ENCODE measurements at regions not wholly inside any gene's neighbourhood (a gene's known extent, or its start where the extent isn't known, plus 50 kb on each side); places are given as distances from the start of the nearest gene placed in this dataset.

DNA sequence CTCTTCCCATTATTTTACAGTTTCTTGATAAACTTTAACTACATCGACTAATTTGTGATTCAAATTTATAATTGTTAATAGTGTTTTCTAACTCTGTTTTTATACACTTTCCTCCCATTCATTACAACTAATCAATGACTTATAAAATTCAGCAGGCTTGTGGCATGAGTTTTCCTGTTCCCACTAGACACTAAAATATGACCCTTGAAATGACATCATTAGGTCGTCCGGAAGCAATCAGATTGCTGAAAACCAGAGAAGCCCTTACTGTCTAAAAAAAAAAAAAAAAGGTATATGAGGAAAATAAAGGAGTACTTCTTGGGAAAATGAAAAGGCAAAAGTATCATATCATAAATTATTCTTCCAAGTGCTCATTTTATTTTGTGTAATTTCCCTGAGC is 553.7 kb downstream of the ZNF608 start:
- Histone ChIP-seq H3K9me3 (ENCODE audit: insufficient read depth in 2 of 2, low read depth in 1 of 2, low read length in 1 of 2) (no peaks in the 10 kb centered on the region), H3K23ac (ENCODE audit: insufficient read length) (no peak overlapping the region), H2BK20ac (ENCODE audit: low read length) (no peak overlapping the region), H3K4me1 (replicated peaks in 1 of 4; ENCODE audit: control insufficient read depth in 3 of 4, insufficient read depth in 4 of 4, low read length in 3 of 4) (no peaks in the 10 kb centered on the region; a peak in 1 of 7 replicates), H3K4ac (replicated peaks; ENCODE audit: insufficient read length, low read depth, low read length) (no peak overlapping the region), H2AK5ac (ENCODE audit: low read depth, low read length) (no peak overlapping the region), H4K5ac (ENCODE audit: insufficient read length, low read depth, low read length) (no peak overlapping the region), H3K27me3 (replicated peaks in 1 of 4; ENCODE audit: control insufficient read depth in 3 of 4, extremely low read depth in 1 of 4, insufficient read depth in 3 of 4, low read length in 3 of 4) (no peaks in the 10 kb centered on the region), H3K4me2 (ENCODE audit: insufficient read depth in 1 of 2, low read depth in 2 of 2, low read length in 2 of 2) (no peak overlapping the region), H3K4me3 (ENCODE audit: extremely low read depth in 1 of 4, insufficient read depth in 2 of 4, low read depth in 3 of 4, low read length in 4 of 4) (no peak overlapping the region), H4K20me1 (replicated peaks in 1 of 2; ENCODE audit: control insufficient read depth in 1 of 2, insufficient read depth in 2 of 2, low read length in 2 of 2) (no peaks in the 10 kb centered on the region), H3K18ac (ENCODE audit: extremely low read depth, low read length) (no peak overlapping the region), H3K79me1 (ENCODE audit: low read depth, low read length) (no peaks in the 10 kb centered on the region), H3K56ac (replicated peaks; ENCODE audit: insufficient read length, low read depth, low read length) (no peak overlapping the region), H2BK12ac (ENCODE audit: low read depth, low read length) (no peak overlapping the region), H3K23me2 (ENCODE audit: low read depth, low read length) (no peaks in the 10 kb centered on the region), H3K9ac (replicated peaks in 1 of 4; ENCODE audit: extremely low read depth in 1 of 4, low read depth in 3 of 4, low read length in 3 of 4) (no peak overlapping the region), H3K27ac (ENCODE audit: low read depth, low read length) (no peak overlapping the region), H2BK5ac (ENCODE audit: low read depth, low read length) (no peak overlapping the region), H2AFZ (ENCODE audit: low read length) (no peak overlapping the region), H3K79me2 (ENCODE audit: control insufficient read depth in 1 of 2, insufficient read depth in 2 of 2, low read length in 2 of 2) (no peaks in the 10 kb centered on the region), H3K36me3 (ENCODE audit: control insufficient read depth in 2 of 4, insufficient read depth in 4 of 4, low read length in 3 of 4) (no peaks in the 10 kb centered on the region), H4K91ac (replicated peaks; ENCODE audit: insufficient read length, low read length) (no peak overlapping the region), H2BK120ac (replicated peaks; ENCODE audit: low read depth, low read length) (no peak overlapping the region), H2BK15ac (ENCODE audit: low read length) (no peak overlapping the region), H4K8ac (ENCODE audit: extremely low read depth, insufficient read depth, low read length) (no peak overlapping the region), H3K14ac (ENCODE audit: insufficient read length) (no peak overlapping the region)
- FAIRE-seq (no peak), DNase-seq (ENCODE audit: low read depth in 1 of 2, low spot score in 2 of 2) (no peak)
- TF ChIP-seq CBX5 (IDR thresholded peaks at IDR 0.05; ENCODE audit: low read depth, low read length) (no peak), POLR2A (IDR thresholded peaks at IDR 0.05; ENCODE audit: control extremely low read depth in 1 of 2, low read depth in 2 of 2, low read length in 2 of 2) (no peak), GABPA (IDR thresholded peaks at IDR 0.05; ENCODE audit: borderline replicate concordance, insufficient read depth, low read length) (no peak), CREB1 (IDR thresholded peaks at IDR 0.05) (no peak), CHD2 (IDR thresholded peaks at IDR 0.05; ENCODE audit: low read length) (no peak), BCL11A (IDR thresholded peaks at IDR 0.05; ENCODE audit: low read depth in 2 of 2, low read length in 2 of 2) (no peak), POU5F1 (IDR thresholded peaks at IDR 0.05; ENCODE audit: low read depth, low read length) (no peak), FOSL1 (IDR thresholded peaks at IDR 0.05; ENCODE audit: insufficient read depth, low read depth, low read length) (no peak), RFX5 (IDR thresholded peaks at IDR 0.05; ENCODE audit: borderline replicate concordance, low read depth, low read length) (no peak), MAFK (IDR thresholded peaks at IDR 0.05; ENCODE audit: low read depth, low read length) (no peak), SIN3A (conservative IDR thresholded peaks at IDR 0.05 in 1 of 2, IDR thresholded peaks at IDR 0.05 in 1 of 2; ENCODE audit: low read depth in 1 of 2, low read length in 2 of 2) (no peak)
- 100% methylated on average over 3 of the region's 3 CpGs; no CpG with 5 or more reads in 1 of the 2 experiments for WGBS, 2 experiments (ENCODE audit: extremely low coverage in 1 of 2, insufficient coverage in 1 of 2, insufficient read length in 1 of 2, insufficient replicate concordance in 2 of 2, low coverage in 1 of 2, low lambda C conversion rate in 2 of 2, missing lambda C conversion rate in 1 of 2)
- ChIA-PET POLR2A (ENCODE audit: partially characterized antibody) (no interaction called here), CTCF (ENCODE audit: partially characterized antibody) (no interaction called here)

Measured in H1 (cell line).